ENCODE measurements at regions not wholly inside any gene's neighbourhood (a gene's known extent, or its start where the extent isn't known, plus 50 kb on each side); places are given as distances from the start of the nearest gene placed in this dataset.

DNA sequence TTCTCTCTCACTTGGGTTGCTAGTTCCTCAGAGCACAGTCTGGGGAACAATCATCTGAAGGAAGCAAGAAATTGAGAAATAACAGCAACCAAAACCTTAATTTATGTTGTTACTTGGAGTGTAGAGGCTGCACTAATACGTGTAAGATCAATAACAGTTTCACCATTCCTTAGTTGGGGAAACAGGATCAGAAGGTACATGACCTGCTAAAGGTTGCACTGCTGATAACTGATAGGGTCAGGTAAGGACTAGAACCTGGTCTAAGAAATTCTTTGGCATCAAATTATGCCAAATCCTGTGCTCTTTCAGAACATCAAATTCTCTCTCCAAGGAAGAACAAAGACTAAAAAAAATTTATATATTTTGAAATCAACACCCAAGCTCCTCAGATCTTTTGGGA is 278.6 kb upstream of the C9orf72 start:
- Histone ChIP-seq H3K27ac (ENCODE audit: insufficient read length, low read depth, low read length) (no peak overlapping the region), H2BK120ac (ENCODE audit: low read depth, low read length, poor library complexity, severe bottlenecking) (no peak overlapping the region), H3T11ph (ENCODE audit: low read length) (no peak overlapping the region), H2BK20ac (ENCODE audit: low read depth, low read length, poor library complexity, severe bottlenecking) (no peak overlapping the region), H2BK5ac (ENCODE audit: insufficient read length, low read length) (no peak overlapping the region), H3K79me1 (ENCODE audit: insufficient read depth, low read depth, low read length, poor library complexity, severe bottlenecking) (no peaks in the 10 kb centered on the region), H3K9ac (ENCODE audit: extremely low read depth, insufficient read length, low read length) (no peak overlapping the region), H3K18ac (ENCODE audit: insufficient read length, low read depth, low read length) (no peak overlapping the region), H3K23ac (ENCODE audit: insufficient read length, low read depth, low read length) (no peak overlapping the region), H4K5ac (ENCODE audit: insufficient read length, low read depth, low read length) (no peak overlapping the region), H3K9me3 (ENCODE audit: control insufficient read depth, low read depth, low read length) (no peaks in the 10 kb centered on the region), H3K23me2 (ENCODE audit: insufficient read length, low read depth, low read length, poor library complexity, severe bottlenecking) (no peaks in the 10 kb centered on the region), H2BK12ac (ENCODE audit: insufficient read length, low read depth, low read length) (no peak overlapping the region), H2BK15ac (ENCODE audit: low read depth, low read length) (no peak overlapping the region), H4K20me1 (ENCODE audit: control insufficient read depth, insufficient read depth, insufficient read length) (no peaks in the 10 kb centered on the region), H3K79me2 (ENCODE audit: insufficient read depth, low read length) (no peaks in the 10 kb centered on the region), H4K91ac (ENCODE audit: insufficient read length, low read depth, low read length) (no peak overlapping the region), H3K4me2 (ENCODE audit: insufficient read depth, insufficient read length, low read length) (no peak overlapping the region), H2AK5ac (ENCODE audit: insufficient read length, low read length) (no peak overlapping the region), H3K4me1 (ENCODE audit: insufficient read depth, low read length) (no peaks in the 10 kb centered on the region; the same call in 1 of the 2 replicates), H4K8ac (replicated peaks; ENCODE audit: insufficient read length, low read depth, low read length) (no peak overlapping the region), H2AFZ (ENCODE audit: low read length) (no peak overlapping the region), H3K27me3 (ENCODE audit: insufficient read depth, low read length) (no peaks in the 10 kb centered on the region), H3K56ac (ENCODE audit: insufficient read length, low read depth, low read length) (no peak overlapping the region), H3K4ac (ENCODE audit: low read depth, low read length) (no peak overlapping the region), H3K14ac (ENCODE audit: insufficient read depth, low read length) (no peak overlapping the region)
- no peaks in the 10 kb centered on the region for H3K9me3 Mint-ChIP-seq
- H3K4me3 Mint-ChIP-seq: no peak overlapping the region
- no peaks in the 10 kb centered on the region for H3K36me3 Mint-ChIP-seq (ENCODE audit: insufficient read depth in 1 of 3, low read depth in 3 of 3)
- no peak for DNase-seq
- TF ChIP-seq, protein P1, sequence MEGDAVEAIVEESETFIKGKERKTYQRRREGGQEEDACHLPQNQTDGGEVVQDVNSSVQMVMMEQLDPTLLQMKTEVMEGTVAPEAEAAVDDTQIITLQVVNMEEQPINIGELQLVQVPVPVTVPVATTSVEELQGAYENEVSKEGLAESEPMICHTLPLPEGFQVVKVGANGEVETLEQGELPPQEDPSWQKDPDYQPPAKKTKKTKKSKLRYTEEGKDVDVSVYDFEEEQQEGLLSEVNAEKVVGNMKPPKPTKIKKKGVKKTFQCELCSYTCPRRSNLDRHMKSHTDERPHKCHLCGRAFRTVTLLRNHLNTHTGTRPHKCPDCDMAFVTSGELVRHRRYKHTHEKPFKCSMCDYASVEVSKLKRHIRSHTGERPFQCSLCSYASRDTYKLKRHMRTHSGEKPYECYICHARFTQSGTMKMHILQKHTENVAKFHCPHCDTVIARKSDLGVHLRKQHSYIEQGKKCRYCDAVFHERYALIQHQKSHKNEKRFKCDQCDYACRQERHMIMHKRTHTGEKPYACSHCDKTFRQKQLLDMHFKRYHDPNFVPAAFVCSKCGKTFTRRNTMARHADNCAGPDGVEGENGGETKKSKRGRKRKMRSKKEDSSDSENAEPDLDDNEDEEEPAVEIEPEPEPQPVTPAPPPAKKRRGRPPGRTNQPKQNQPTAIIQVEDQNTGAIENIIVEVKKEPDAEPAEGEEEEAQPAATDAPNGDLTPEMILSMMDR (conservative IDR thresholded peaks at IDR 0.05): no peak
- H3K4me1 Mint-ChIP-seq: peaks cover 12 to 15% of the 10 kb centered on the region in 2 experiments
- peak overlapping the region in 1 of 3 experiments; percentile 37; a peak in 1 of 7 replicates for H3K27ac Mint-ChIP-seq
- H3K27me3 Mint-ChIP-seq (ENCODE audit: low read depth): peaks cover 2% of the 10 kb centered on the region
- WGBS (ENCODE audit: extremely low coverage, insufficient read length, low lambda C conversion rate): no CpG with 5 or more reads among the region's 1 CpG

Measured in H9 (cell line).